GM12873 (cell line): ENCODE measurements at regions not wholly inside any gene's neighbourhood (a gene's known extent, or its start where the extent isn't known, plus 50 kb on each side); places are given as distances from the start of the nearest gene placed in this dataset.

Experiments
- CTCF ChIP-seq: IDR thresholded peaks from 2 replicates; pipeline ENCODE4 v1.5.1; 2012; ENCODE audit warnings: low read depth, mild to moderate bottlenecking, moderate library complexity, low read length, control low read depth; ENCODE audit not compliant: insufficient read depth; ENCODE audit errors: missing control alignments

DNA sequence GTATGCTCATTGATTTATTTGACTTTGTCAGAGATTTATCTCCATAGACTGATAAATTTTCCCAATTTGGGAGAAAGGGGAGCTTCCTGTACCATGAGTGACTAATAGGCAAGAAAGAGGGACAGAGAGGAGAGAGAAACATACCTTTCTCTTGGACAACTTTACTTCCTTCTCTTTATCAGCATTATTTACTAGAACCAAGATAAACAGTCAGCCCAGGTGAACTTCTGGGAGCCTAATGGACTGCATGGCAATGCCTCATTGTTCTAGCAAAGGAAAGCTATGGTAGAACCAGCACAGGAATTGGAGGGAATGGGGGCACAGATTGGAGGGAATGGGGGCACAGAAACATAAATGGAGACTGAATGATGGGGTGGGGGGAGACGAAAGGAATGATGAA, 63.4 kb upstream of the STXBP6 start:
- no peak for TF ChIP-seq CTCF

DNA sequence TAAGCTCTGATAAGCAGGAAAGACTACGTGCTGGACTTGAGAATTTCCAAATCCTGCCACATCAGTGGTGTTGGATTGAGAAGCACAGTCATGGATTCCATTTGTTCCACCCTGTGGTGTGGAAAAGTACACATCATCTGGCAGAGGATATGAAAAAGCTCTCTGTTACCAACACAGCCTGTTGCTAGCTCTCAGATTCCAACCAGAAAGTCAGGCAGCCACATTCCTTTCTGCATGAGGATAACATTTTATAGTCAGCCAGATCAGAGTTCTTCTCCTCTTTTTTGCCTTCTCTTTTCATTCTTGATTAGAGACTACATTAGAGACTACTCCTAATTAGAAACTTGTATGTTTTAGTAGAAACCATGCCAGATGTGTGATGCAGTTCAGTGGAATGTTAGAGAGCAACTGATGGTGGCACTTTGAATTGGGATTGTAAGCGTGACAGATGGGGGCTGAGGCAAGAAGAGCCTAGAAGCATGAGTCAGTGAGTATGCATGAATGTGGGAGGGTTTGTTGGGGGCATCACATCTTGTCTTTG, 61.2 kb upstream of the STXBP6 start:
- no peak for TF ChIP-seq CTCF

DNA sequence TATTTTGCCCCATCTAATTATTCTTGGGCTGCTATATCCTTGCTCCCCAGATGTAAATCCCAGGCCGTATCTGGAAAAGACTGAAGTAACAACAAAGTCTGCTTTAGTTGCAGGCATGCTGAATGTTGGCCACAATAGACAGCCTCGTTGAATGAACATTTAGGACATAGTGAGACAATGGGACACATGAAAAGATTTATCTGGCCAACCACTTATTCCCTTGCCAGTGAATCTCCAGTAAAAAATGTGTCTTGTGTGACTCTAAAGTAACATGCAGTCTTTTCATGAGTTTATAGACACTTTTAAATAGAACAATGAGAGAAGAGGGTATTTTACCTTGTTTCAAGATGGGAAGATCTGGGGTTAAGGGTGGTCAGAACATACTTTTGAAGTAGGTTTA, 60.2 kb upstream of the STXBP6 start:
- TF ChIP-seq CTCF: no peak

DNA sequence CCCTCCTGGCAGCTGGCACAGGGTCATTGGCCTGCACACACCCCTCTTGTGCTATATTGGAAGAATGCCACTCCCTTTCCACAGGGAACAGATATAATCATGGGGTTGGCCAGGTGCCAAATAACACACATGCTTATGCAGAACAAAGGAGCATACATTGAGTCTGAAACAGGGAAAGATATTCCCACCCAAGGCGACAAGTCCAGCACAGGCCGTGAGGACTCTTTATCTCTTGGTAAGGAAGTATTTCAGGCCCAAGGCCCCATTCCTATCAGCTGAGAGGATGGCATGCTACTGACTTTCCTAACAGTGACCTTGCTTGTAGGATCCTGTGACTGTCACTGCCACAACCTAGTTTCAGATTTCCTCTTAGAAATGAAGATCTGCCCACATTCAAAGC, 59.0 kb upstream of the STXBP6 start:
- TF ChIP-seq CTCF: no peak

DNA sequence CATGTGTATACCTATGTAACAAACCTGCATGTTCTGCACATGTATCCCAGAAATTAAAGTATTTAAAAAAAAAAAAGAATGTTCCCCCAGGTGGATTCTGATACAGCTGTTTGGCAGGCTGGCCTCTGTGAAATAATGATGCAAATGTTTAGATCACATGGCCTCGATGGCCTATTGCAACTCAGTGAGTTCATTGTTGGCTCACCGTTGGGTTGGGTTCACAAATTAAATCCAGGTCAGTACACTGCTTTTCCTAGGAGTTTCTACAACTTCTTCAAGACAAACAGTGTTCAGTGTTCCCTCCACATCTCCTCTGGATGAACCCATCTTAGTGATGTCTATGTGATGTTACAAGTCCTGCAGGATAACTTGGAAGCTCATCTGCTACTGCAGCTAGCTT, 58.3 kb upstream of the STXBP6 start:
- TF ChIP-seq CTCF: no peak

GRCh38 chr14:25103820-25104219, 53.9 kb upstream of the STXBP6 start:
- TF ChIP-seq CTCF: no peak

DNA sequence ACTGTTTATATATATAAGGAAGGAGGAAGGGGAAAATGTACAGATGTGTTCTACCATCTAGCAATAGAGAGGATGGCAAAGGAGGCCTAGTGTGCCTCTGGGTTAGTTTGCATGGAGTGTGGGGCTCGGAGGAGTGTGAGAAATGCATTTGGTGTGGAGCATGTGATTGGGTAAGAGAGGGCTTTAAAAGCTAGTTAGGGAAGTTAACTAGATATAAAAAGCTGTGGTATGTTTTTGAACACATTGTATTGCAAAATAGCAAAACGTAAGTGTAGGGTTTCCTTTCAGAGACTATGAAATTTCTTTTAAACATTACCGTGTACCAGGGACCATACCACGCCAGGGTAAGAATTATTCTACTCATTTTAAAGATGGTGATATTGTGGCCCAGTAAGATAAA, 53.3 kb upstream of the STXBP6 start:
- no peak for TF ChIP-seq CTCF
